ENCODE measurements at regions not wholly inside any gene's neighbourhood (a gene's known extent, or its start where the extent isn't known, plus 50 kb on each side); places are given as distances from the start of the nearest gene placed in this dataset.

GRCh38 chr1:245025525-245025924 lies 129.3 kb upstream of the KIF26B start:
- no peak overlapping the region for H2AFZ ChIP-seq (ENCODE audit: low read length)
- no peaks in the 10 kb centered on the region for H3K27me3 ChIP-seq (ENCODE audit: insufficient read depth, low read length, poor library complexity, severe bottlenecking)
- peaks cover 9% of the 10 kb centered on the region for H3K4me1 ChIP-seq (ENCODE audit: insufficient read depth, low read length, poor library complexity, severe bottlenecking)
- no peaks in the 10 kb centered on the region for H3K79me2 ChIP-seq (ENCODE audit: insufficient read depth, low read length)
- TF ChIP-seq CTCF (conservative IDR thresholded peaks at IDR 0.05; ENCODE audit: low read length) (no peak), EZH2phosphoT487 (IDR thresholded peaks at IDR 0.05; ENCODE audit: borderline replicate concordance) (no peak)
- H3K9ac ChIP-seq (ENCODE audit: low read depth, low read length, poor library complexity, severe bottlenecking) = no peak overlapping the region
- H3K4me3 ChIP-seq (ENCODE audit: low read length, poor library complexity, severe bottlenecking) = no peak overlapping the region
- no peaks in the 10 kb centered on the region for H4K20me1 ChIP-seq (ENCODE audit: insufficient read depth, low read length, poor library complexity, severe bottlenecking)
- H3K4me2 ChIP-seq (ENCODE audit: low read depth, low read length, poor library complexity, severe bottlenecking) = no peak overlapping the region
- no peaks in the 10 kb centered on the region for H3K36me3 ChIP-seq (ENCODE audit: insufficient read depth, low read length)
- no peaks in the 10 kb centered on the region for H3K9me2 ChIP-seq (replicated peaks; ENCODE audit: low read depth, low read length)
- H3F3A ChIP-seq (ENCODE audit: low read depth) = no peaks in the 10 kb centered on the region
- no peaks in the 10 kb centered on the region for H3K9me3 ChIP-seq (ENCODE audit: insufficient read depth, low read depth, low read length)

DNA sequence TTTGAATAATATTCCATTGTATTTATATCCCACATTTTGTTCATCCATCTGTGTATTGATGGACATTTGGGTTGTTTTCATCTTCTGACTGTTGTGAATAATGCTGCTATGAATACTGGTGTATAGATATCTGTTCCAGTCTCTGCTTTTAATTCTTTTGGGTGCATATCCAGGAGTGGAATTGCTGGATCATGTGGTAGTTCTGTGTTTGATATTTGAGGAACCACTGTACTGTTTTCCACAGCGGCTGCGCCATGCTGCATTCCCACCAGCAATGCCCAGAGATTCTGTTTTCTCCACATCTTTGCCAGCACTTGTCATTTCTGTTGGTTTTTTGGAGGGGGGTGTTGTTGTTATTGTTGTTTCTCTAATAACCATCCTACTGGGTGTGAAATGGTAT lies 131.6 kb upstream of the KIF26B start:
- no peaks in the 10 kb centered on the region for H4K20me1 ChIP-seq (ENCODE audit: insufficient read depth, low read length, poor library complexity, severe bottlenecking)
- H2AFZ ChIP-seq (ENCODE audit: low read length) = no peak overlapping the region
- H3K9me3 ChIP-seq (ENCODE audit: insufficient read depth, low read depth, low read length) = no peaks in the 10 kb centered on the region
- H3K36me3 ChIP-seq (ENCODE audit: insufficient read depth, low read length) = no peaks in the 10 kb centered on the region
- H3K27me3 ChIP-seq (ENCODE audit: insufficient read depth, low read length, poor library complexity, severe bottlenecking) = no peaks in the 10 kb centered on the region
- TF ChIP-seq CTCF (conservative IDR thresholded peaks at IDR 0.05; ENCODE audit: low read length) = no peak
- no peak for TF ChIP-seq EZH2phosphoT487 (IDR thresholded peaks at IDR 0.05; ENCODE audit: borderline replicate concordance)
- no peaks in the 10 kb centered on the region for H3K79me2 ChIP-seq (ENCODE audit: insufficient read depth, low read length)
- no peak overlapping the region for H3K9ac ChIP-seq (ENCODE audit: low read depth, low read length, poor library complexity, severe bottlenecking)
- H3F3A ChIP-seq (ENCODE audit: low read depth) = peaks cover 9% of the 10 kb centered on the region
- H3K4me1 ChIP-seq (ENCODE audit: insufficient read depth, low read length, poor library complexity, severe bottlenecking) = peaks cover 24% of the 10 kb centered on the region
- H3K9me2 ChIP-seq (replicated peaks; ENCODE audit: low read depth, low read length) = no peaks in the 10 kb centered on the region
- no peak overlapping the region for H3K4me3 ChIP-seq (ENCODE audit: low read length, poor library complexity, severe bottlenecking)
- H3K4me2 ChIP-seq (ENCODE audit: low read depth, low read length, poor library complexity, severe bottlenecking) = no peak overlapping the region

DNA sequence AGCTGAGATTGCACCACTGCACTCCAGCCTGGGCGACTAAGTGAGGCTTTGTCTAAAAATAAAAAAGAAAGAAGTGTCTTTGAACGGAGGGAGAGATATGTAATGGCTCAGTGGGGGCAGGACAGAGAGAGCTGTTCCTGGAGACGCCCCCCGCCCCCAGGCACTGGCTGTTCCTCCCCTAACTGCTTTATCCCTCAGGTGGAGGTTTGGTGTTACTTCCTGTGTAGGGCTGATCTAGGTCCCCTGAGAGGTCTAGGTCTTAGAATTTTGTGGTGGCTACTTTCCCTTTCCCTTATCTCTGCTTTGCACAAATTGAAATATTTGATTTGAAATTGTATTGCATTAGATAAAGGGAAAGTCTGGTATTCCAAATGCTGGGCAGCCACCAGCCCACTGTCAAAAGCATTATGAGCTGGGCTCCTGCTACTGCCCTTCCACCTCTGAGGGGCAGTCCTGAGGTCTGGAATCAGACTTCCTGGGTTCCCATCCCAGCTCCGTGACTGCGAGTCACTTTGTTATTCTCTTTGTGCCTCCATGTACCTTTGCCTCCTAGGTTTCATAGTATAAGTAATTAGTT lies 134.8 kb upstream of the KIF26B start:
- H3K36me3 ChIP-seq (ENCODE audit: insufficient read depth, low read length) = no peaks in the 10 kb centered on the region
- H3K4me3 ChIP-seq (ENCODE audit: low read length, poor library complexity, severe bottlenecking) = peak overlapping the region; percentile 31
- peak overlapping the region; percentile 74 for H3K4me2 ChIP-seq (ENCODE audit: low read depth, low read length, poor library complexity, severe bottlenecking)
- H3K79me2 ChIP-seq (ENCODE audit: insufficient read depth, low read length) = no peaks in the 10 kb centered on the region
- no peaks in the 10 kb centered on the region for H3K9me2 ChIP-seq (replicated peaks; ENCODE audit: low read depth, low read length)
- no peaks in the 10 kb centered on the region for H3K27me3 ChIP-seq (ENCODE audit: insufficient read depth, low read length, poor library complexity, severe bottlenecking)
- H3K9ac ChIP-seq (ENCODE audit: low read depth, low read length, poor library complexity, severe bottlenecking) = no peak overlapping the region
- H2AFZ ChIP-seq (ENCODE audit: low read length) = no peak overlapping the region
- no peaks in the 10 kb centered on the region for H3K9me3 ChIP-seq (ENCODE audit: insufficient read depth, low read depth, low read length)
- no peaks in the 10 kb centered on the region for H4K20me1 ChIP-seq (ENCODE audit: insufficient read depth, low read length, poor library complexity, severe bottlenecking)
- peaks cover 41% of the 10 kb centered on the region for H3K4me1 ChIP-seq (ENCODE audit: insufficient read depth, low read length, poor library complexity, severe bottlenecking)
- peaks cover 9% of the 10 kb centered on the region for H3F3A ChIP-seq (ENCODE audit: low read depth)
- TF ChIP-seq EZH2phosphoT487 (IDR thresholded peaks at IDR 0.05; ENCODE audit: borderline replicate concordance) = 0 out of 2 replicates have a peak, but pooled peaks have one; percentile 9
- TF ChIP-seq CTCF (conservative IDR thresholded peaks at IDR 0.05; ENCODE audit: low read length) = no peak

Data from Loucy (cell line).